HG03135 (cell line): ENCODE measurements at regions not wholly inside any gene's neighbourhood (a gene's known extent, or its start where the extent isn't known, plus 50 kb on each side); places are given as distances from the start of the nearest gene placed in this dataset.

Experiments
- ATAC-seq: cut with Tn5 transposase; IDR thresholded peaks from one replicate; pipeline ENCODE4 v1.9.1; 2021; ENCODE audit warnings: mild to moderate bottlenecking, moderate library complexity; ENCODE audit not compliant: unreplicated experiment

- ATAC-seq: no peak
These were observed 160.2 kb downstream of the FAM170A start for GRCh38 chr5:119789406-119790117.

GRCh38 chr5:119792161-119792799 lies 162.9 kb downstream of the FAM170A start:
- no peak for ATAC-seq

- ATAC-seq: no peak
These were observed 166.4 kb downstream of the FAM170A start for GRCh38 chr5:119795768-119796167.

DNA sequence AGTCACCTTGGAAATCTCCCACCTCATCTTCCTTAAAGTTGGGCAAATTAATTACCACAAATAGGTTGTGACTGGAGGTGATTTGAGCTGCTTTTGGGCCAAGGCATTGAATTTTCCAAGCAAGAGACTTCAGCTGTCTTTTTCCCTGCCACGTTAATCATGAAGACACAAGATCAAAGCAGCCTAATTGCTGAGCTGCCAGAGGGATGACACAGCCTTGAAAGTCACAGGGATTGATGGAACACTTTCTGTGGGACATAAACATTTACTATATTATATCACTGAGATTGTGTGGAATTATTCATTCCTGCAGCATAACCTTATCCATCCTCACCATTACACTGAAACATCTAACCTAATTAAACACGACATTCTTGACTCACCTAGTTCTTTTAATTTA lies 172.2 kb downstream of the FAM170A start:
- ATAC-seq: no peak

DNA sequence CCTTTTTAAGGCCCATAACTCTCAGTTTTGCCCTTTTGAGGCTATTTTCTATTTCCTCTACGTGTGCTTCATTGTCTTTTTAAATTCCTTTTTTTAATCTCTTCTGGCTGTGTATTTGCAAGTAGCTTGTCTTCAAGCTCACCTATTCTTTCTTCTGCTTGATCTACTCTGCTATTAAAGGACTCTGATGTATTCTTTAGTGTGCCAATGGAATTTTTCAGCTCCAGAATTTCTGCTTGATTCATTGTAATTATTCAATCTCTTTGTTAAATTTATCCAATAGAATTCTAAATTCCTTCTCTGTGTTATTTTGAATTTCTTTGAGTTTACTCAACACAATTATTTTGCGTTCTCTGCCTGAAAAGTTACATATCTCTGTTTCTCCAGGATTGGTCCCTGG lies 178.7 kb downstream of the FAM170A start:
- no peak for ATAC-seq

DNA sequence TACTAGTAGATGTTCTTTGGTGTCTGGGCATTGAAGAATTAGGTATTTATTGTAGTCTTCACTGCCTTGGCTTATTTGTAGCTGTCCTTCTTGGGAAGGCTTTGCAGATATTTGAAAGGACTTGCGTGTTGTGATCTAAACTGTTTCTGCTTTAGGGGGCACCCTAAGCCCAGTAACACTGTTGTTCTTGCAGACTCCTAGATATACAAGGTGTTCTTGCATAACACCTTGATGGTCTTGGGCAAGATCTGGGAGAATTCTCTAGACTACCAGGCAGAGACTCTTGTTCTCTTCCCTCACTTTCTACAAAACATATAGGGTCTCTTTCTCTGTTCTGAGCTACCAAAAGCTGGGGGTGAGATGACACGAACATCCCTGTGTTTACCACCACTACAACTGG lies 179.1 kb downstream of the FAM170A start:
- ATAC-seq: no peak

DNA sequence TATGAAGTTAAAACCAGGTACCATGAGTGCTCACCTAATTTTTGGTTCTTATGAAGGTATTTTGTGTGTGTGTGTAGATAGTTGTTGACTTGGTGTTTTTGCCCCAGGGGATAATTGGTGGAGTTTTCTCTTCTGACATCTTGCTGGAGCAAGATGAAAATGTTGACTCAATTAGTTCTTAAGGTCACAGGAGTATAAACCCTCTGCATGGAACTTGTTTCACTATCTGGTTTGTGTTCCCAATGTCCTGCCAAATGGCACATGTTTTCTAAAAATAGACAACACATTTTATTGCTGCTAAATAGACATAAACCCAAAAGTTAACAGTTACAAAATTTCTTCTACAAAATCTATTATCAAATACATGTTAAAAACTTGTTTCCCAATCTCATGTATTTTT lies 180.9 kb downstream of the FAM170A start:
- ATAC-seq: no peak

GRCh38 chr5:119811458-119811857 lies 182.1 kb downstream of the FAM170A start:
- no peak for ATAC-seq

GRCh38 chr5:119814655-119815054 lies 185.3 kb downstream of the FAM170A start:
- no peak for ATAC-seq

- ATAC-seq: no peak
These were observed 186.7 kb downstream of the FAM170A start for GRCh38 chr5:119816055-119816454.

GRCh38 chr5:119820016-119820415 lies 190.7 kb downstream of the FAM170A start:
- no peak for ATAC-seq

GRCh38 chr5:119820608-119821007 lies 191.2 kb downstream of the FAM170A start:
- no peak for ATAC-seq

DNA sequence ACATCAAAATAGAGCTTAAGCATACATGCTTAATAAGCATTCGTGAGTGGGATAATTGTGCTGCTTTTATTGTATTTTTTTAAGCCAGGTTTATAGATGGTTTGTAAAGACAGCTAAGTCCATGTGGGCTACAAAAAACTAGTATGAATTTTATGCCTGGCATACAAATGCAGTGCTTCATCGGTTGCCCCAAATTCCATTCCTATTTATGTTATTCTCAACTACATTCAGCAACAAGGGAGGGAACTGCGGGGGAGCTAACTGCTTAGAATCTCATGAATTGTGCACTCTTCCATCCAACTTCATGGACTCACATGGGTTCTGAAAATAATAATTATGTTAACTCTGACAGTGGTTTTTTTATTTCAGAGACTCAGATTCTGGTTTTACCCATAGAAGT lies 199.2 kb downstream of the FAM170A start:
- no peak for ATAC-seq

- ATAC-seq: no peak
These were observed 200.0 kb downstream of the FAM170A start for GRCh38 chr5:119829341-119829740.

DNA sequence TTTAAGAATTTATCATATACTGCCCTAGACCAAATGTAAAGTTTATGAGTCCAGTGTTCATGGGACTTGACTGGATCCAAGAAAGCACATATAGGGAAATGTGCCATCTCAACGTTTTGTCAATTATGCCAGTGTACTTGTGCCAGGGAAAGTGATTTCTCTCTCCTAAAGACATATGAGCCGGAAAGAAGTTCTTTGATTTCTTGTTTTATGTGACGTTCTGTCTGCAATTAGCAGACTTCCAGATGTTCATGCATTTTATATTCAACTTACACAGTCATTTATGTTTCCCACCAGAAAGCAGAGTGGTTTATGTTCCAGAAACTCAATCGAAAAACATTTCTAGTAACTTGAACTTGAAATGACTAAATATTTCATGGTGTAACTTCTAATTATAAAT lies 203.8 kb downstream of the FAM170A start:
- no peak for ATAC-seq

GRCh38 chr5:119840175-119840574 lies 210.8 kb downstream of the FAM170A start:
- no peak for ATAC-seq

DNA sequence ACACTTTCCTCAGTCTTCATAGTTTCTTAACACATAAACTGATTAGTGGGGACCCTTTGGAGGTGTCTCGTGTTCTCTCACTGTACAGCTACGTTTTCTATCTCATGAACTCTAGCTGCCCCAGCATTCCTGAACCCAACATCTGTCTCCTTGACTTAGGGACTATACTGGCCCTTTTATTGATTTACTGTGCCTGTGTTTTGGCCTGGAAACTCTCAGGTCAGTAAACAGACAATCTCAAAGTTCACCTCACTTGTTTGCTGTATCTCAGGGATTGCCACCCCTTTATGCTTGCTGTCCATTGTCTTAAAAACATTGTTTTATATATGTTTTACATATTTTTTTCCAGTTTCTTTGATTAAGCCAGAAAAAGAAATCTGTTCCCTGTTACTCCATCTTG lies 222.8 kb downstream of the FAM170A start:
- no peak for ATAC-seq

- ATAC-seq: no peak
These were observed 231.1 kb downstream of the FAM170A start for GRCh38 chr5:119860463-119860862.

DNA sequence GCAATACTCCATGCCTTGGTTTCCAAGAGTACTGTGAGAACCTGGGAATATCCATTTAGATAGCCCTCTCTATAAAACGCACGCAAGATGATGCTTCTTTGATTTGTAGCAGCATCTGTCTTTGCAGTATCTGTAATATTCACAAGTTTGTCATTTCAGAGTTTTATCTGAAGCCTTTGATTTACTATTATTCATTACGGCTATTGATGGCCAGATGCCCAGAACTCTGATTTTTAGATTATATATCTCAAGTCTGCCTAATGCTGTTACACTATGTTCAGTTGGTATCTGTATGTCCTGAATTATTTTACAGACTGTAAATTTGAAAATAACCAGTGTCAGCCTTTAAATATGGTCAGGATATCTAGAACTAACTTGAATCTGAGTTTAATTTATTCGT lies 233.3 kb downstream of the FAM170A start:
- no peak for ATAC-seq

- no peak for ATAC-seq
These were observed 234.9 kb downstream of the FAM170A start for GRCh38 chr5:119864286-119864685.

GRCh38 chr5:119873611-119874010 lies 244.3 kb downstream of the FAM170A start:
- ATAC-seq: no peak

DNA sequence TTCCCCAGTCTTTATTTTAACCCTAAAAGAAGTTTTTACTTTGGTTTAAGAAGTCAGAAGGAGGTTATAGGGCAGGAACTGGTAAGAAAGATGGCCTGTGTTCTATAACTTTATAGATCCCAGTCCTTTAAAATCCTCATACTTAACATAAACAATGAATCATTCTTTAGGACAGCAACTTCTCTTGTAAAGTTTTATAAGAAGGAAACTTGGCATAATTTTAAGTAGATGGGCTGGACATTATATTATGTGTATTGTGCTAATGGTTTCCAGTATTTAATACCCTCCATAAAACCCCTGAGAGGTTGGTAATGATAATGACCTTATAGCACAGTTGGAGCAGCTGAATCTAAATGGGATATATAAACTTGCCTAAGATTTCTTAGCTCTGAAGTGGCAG lies 247.2 kb downstream of the FAM170A start:
- ATAC-seq: no peak

DNA sequence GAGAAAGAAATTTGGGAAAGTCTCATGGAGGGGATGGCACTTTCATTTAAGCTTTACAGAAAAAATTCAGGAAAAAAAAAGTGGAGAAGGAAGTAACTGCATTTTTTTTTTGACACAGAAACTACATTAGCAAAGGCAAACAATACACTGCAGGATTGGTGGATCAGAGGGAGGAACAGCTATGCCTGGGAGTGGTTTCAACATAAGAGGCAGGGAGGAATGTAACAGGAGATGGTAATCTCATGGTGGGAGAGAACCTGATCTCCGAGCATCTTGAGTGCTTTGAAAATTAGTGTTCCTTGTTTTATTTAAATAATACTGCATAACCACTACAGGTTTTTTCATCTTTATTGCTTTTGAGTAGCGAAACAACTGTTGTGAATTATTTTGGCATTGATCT lies 249.4 kb downstream of the FAM170A start:
- no peak for ATAC-seq
